OCI-LY3 (cell line): ENCODE measurements at regions not wholly inside any gene's neighbourhood (a gene's known extent, or its start where the extent isn't known, plus 50 kb on each side); places are given as distances from the start of the nearest gene placed in this dataset.

ENCODE experiments used
- H2AFZ ChIP-seq: fragments of 200-600, 300-600 bp; shearing (Covaris generic); 2 replicates; pipeline ENCODE4 v1.6.0; 2014; ENCODE audit warnings: antibody characterized with exemption, low read depth, low read length
- H3K27ac ChIP-seq: fragments of 200-600, 300-600 bp; sonication (generic); 2 replicates; pipeline ENCODE4 v1.5.1; 2014; ENCODE audit warnings: mild to moderate bottlenecking, low read length, moderate library complexity, mixed read lengths
- H3K27me3 ChIP-seq: fragments of 200-600, 300-600 bp; sonication (generic); 2 replicates; pipeline ENCODE4 v1.6.1; 2014; ENCODE audit warnings: low read depth, low read length, mixed read lengths
- H3K36me3 ChIP-seq: fragments of 200-600, 300-600 bp; sonication (generic); replicated peaks from 2 replicates; pipeline ENCODE3; 2014; ENCODE audit warnings: low read depth, low read length, mixed read lengths
- H3K4me1 ChIP-seq: fragments of 300-600, 200-600 bp; sonication (generic); 2 replicates; pipeline ENCODE4 v1.6.1; 2014; ENCODE audit warnings: low read length, mixed read lengths
- H3K4me2 ChIP-seq: fragments of 200-600, 300-600 bp; sonication (generic); 2 replicates; pipeline ENCODE4 v1.6.1; 2014; ENCODE audit warnings: low read length, mixed read lengths
- H3K4me3 ChIP-seq: fragments of 300-600, 200-600 bp; sonication (generic); 2 replicates; pipeline ENCODE4 v1.5.1; 2014; ENCODE audit warnings: antibody characterized with exemption, mild to moderate bottlenecking, low read length, moderate library complexity
- H3K79me2 ChIP-seq: fragments of 300-600, 200-600 bp; shearing (Covaris generic); 2 replicates; pipeline ENCODE4 v1.6.1; 2014; ENCODE audit warnings: mild to moderate bottlenecking, low read length, mixed read lengths
- H3K9ac ChIP-seq: fragments of 300-600, 200-600 bp; shearing (Covaris generic); 2 replicates; pipeline ENCODE4 v1.6.0; 2014; ENCODE audit warnings: mild to moderate bottlenecking, low read length, moderate library complexity
- H3K9me3 ChIP-seq: fragments of 200-600, 300-600 bp; shearing (Covaris generic); 2 replicates; pipeline ENCODE4 v1.6.1; 2014; ENCODE audit warnings: low read length, mixed read lengths; ENCODE audit not compliant: insufficient read depth
- H4K20me1 ChIP-seq: fragments of 200-600, 300-600 bp; sonication (generic); 2 replicates; pipeline ENCODE4 v1.6.1; 2016; ENCODE audit warnings: low read length, mixed read lengths; ENCODE audit not compliant: insufficient read depth
- EZH2phosphoT487 ChIP-seq: fragments of 200-600 bp; shearing (Covaris generic); IDR thresholded peaks from 2 replicates; pipeline ENCODE4 v1.6.1; 2018; ENCODE audit warnings: antibody characterized with exemption, mixed run types, low read depth
- TF ChIP-seq, protein P1 (sequence below): fragments of 200-600, 300-600 bp; sonication (generic); IDR thresholded peaks from 2 replicates; pipeline ENCODE4 v1.5.1; 2014; ENCODE audit warnings: antibody characterized with exemption, low read length, low read depth

DNA sequence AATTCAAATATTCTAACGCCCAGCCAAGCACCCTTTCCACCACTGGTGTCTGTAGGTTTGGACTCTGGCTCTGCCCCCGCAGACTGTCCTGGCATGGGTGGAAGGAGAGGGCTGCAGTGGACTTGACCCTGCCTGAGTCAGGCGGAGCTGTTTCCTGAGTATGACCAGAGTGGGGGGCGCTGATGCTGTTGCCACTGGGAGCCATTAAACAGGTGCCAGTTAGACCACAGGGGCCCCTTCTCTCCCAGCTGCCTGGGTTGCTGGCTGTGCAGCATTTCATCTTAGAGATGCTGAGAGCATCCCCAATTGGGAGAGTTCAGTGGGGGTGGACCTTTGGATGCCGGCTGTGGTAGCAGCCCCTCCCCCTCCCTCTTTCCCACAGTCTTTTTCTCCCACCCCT is 539.5 kb downstream of the MATN1 start:
- H3K9ac ChIP-seq: no peak overlapping the region
- H3K27ac ChIP-seq: no peak overlapping the region

DNA sequence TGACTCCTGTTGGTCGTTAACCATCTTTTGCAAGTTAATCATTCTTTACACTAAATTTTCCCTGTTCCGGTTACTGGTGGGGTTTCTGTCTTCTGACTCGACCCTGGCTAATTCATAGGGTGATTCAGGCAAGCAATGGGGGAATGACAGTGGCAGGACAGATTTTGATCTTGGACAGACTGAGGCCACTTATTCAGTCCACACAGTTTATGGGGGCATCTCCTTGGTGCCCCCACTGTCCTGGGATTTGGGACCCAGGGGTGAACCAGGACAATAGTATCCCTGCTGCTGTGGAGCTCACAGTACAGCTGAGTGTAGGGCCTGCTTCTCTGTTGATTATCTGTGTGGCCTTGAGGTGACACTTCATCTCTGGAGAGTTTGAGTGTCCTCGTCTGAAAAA is 540.4 kb downstream of the MATN1 start:
- Histone ChIP-seq H3K27me3 (no peaks in the 10 kb centered on the region), H3K36me3 (no peaks in the 10 kb centered on the region), H3K27ac (no peak overlapping the region), H3K4me3 (no peak overlapping the region), H3K79me2 (no peaks in the 10 kb centered on the region), H3K4me1 (no peaks in the 10 kb centered on the region), H3K9me3 (no peaks in the 10 kb centered on the region), H4K20me1 (no peaks in the 10 kb centered on the region), H3K9ac (no peak overlapping the region), H2AFZ (no peak overlapping the region), H3K4me2 (no peak overlapping the region)
- no peak for TF ChIP-seq EZH2phosphoT487
- TF ChIP-seq, protein P1, sequence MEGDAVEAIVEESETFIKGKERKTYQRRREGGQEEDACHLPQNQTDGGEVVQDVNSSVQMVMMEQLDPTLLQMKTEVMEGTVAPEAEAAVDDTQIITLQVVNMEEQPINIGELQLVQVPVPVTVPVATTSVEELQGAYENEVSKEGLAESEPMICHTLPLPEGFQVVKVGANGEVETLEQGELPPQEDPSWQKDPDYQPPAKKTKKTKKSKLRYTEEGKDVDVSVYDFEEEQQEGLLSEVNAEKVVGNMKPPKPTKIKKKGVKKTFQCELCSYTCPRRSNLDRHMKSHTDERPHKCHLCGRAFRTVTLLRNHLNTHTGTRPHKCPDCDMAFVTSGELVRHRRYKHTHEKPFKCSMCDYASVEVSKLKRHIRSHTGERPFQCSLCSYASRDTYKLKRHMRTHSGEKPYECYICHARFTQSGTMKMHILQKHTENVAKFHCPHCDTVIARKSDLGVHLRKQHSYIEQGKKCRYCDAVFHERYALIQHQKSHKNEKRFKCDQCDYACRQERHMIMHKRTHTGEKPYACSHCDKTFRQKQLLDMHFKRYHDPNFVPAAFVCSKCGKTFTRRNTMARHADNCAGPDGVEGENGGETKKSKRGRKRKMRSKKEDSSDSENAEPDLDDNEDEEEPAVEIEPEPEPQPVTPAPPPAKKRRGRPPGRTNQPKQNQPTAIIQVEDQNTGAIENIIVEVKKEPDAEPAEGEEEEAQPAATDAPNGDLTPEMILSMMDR: no peak

More for the DNA sequence above, 539.5 kb downstream of the MATN1 start:
- Histone ChIP-seq H3K79me2 (no peaks in the 10 kb centered on the region), H3K9me3 (no peaks in the 10 kb centered on the region), H4K20me1 (no peaks in the 10 kb centered on the region), H3K4me3 (no peak overlapping the region), H3K4me1 (no peaks in the 10 kb centered on the region), H3K4me2 (no peak overlapping the region), H3K36me3 (no peaks in the 10 kb centered on the region), H2AFZ (no peak overlapping the region), H3K27me3 (no peaks in the 10 kb centered on the region)
- TF ChIP-seq, protein P1: no peak
- TF ChIP-seq EZH2phosphoT487: no peak

DNA sequence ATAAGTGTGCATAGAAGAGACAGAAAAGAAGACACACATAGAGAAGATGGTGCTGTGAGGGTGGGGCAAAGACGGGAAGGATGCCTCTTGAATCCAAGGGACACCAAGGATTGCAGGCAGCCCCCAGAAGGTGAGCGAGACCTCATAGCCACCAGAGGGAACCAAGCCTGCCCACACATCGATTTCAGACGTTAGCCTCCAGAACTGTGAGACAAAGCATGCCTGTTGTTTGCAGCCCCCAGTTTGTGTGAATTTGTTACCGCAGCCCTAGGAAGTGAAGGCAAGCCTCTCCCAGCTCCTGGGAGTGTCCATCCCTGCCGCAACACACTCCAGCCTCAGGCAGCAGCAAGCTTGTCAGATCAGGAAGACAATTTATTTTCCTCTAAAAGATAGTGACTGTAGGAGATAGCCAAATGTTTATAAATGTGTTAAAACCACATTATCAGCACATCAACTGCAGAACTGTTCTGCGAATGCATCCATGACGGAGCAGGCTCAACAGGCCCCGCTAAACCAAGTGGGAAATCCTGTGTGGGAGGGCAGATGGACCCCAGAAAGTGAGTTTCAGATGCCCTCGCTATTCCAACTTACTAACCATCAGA is 543.3 kb downstream of the MATN1 start:
- H3K4me2 ChIP-seq: no peak overlapping the region
- TF ChIP-seq, protein P1: no peak
- TF ChIP-seq EZH2phosphoT487: no peak
- no peak overlapping the region for H3K27ac ChIP-seq
- no peaks in the 10 kb centered on the region; the same call in 1 of the 2 replicates for H3K27me3 ChIP-seq
- H4K20me1 ChIP-seq: no peaks in the 10 kb centered on the region
- H3K36me3 ChIP-seq: no peaks in the 10 kb centered on the region
- H3K79me2 ChIP-seq: no peaks in the 10 kb centered on the region
- no peak overlapping the region for H3K4me3 ChIP-seq
- no peaks in the 10 kb centered on the region for H3K9me3 ChIP-seq
- no peaks in the 10 kb centered on the region for H3K4me1 ChIP-seq
- H2AFZ ChIP-seq: no peak overlapping the region
- no peak overlapping the region for H3K9ac ChIP-seq

DNA sequence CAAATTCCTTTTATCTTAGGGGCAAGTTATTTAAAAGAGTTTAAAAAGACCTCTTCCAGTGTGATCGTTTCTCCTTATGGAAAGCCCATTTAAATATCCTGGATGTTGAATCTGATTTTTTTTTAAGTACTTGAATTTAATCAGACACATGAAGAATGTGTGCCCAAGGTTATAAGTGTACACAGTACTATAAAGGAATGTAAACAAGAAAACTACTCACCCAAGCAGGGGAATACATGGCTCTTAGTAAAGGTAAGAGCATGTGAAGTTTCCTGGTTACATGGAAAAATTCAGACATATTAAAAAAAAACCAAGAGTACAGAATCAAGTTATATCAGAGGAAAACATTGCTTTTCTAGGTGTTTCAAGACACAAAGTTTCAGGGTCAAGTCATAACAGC is 546.9 kb downstream of the MATN1 start:
- TF ChIP-seq, protein P1: no peak
- no peak for TF ChIP-seq EZH2phosphoT487
- Histone ChIP-seq H4K20me1 (no peaks in the 10 kb centered on the region), H3K4me3 (no peak overlapping the region), H3K9ac (no peak overlapping the region), H3K36me3 (no peaks in the 10 kb centered on the region), H3K4me2 (no peak overlapping the region), H3K79me2 (no peaks in the 10 kb centered on the region), H2AFZ (no peak overlapping the region), H3K27ac (no peak overlapping the region), H3K9me3 (no peaks in the 10 kb centered on the region), H3K4me1 (no peaks in the 10 kb centered on the region), H3K27me3 (no peaks in the 10 kb centered on the region; the same call in 1 of the 2 replicates)
